ENCODE measurements at regions not wholly inside any gene's neighbourhood (a gene's known extent, or its start where the extent isn't known, plus 50 kb on each side); places are given as distances from the start of the nearest gene placed in this dataset.

DNA sequence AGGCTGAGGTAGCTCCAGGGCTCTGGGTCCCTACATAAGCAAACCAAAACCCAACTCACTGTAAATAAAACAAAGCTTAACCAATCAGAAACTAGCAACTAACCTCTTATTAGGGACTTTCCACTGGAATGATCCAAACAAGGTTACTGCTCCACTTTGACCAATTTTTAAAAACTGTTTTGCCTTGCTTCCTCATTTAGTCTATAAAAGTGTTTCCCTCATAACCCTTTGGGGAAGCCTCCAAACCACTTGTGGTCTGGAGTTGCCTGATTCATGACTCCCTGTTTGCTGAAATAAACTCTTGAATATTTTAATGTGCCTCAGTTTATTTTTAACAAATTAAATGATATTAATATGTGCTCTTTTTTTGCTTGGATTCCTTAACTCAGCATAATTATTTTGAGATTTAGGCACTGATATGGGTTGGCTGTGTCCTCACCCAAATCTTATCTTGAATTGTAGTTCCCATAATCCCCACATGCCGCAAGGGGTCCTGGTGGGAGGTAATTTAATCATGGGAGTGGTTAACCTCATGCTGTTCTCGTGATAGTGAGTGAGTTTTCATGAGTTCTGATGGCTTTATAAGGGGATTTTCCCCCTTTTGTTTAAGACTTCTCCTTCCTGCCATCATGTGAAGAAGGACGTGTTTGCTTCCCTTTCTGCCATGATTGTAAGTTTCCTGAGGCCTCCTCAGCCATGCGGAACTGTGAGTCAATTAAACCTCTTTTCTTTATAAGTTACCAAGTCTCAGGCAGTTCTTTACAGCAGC lies 90.6 kb downstream of the CD200R1L start:
- TF ChIP-seq JUNB (IDR thresholded peaks at IDR 0.05): no peak
- no peak for TF ChIP-seq CTCF (IDR thresholded peaks at IDR 0.05)
- no peak for TF ChIP-seq POLR2AphosphoS2 (conservative IDR thresholded peaks at IDR 0.05; ENCODE audit: low read length)
- no peak for TF ChIP-seq POLR2A (IDR thresholded peaks at IDR 0.05; ENCODE audit: low read length)
- no peak for TF ChIP-seq EP300 (IDR thresholded peaks at IDR 0.05)
- TF ChIP-seq REST (IDR thresholded peaks at IDR 0.05): no peak
- no peak for TF ChIP-seq RCOR1 (IDR thresholded peaks at IDR 0.05; ENCODE audit: low read depth, low read length)
- TF ChIP-seq MYC (IDR thresholded peaks at IDR 0.05; ENCODE audit: borderline replicate concordance, low read length): no peak
- no peak for TF ChIP-seq CBX2 (IDR thresholded peaks at IDR 0.05; ENCODE audit: borderline replicate concordance, low read depth)
- TF ChIP-seq, protein P1, sequence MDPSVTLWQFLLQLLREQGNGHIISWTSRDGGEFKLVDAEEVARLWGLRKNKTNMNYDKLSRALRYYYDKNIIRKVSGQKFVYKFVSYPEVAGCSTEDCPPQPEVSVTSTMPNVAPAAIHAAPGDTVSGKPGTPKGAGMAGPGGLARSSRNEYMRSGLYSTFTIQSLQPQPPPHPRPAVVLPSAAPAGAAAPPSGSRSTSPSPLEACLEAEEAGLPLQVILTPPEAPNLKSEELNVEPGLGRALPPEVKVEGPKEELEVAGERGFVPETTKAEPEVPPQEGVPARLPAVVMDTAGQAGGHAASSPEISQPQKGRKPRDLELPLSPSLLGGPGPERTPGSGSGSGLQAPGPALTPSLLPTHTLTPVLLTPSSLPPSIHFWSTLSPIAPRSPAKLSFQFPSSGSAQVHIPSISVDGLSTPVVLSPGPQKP (IDR thresholded peaks at IDR 0.05; ENCODE audit: low read depth, low read length): no peak
- no peak for TF ChIP-seq MAX (IDR thresholded peaks at IDR 0.05)
- TF ChIP-seq ZSCAN20 (CRISPR knock-in tag; IDR thresholded peaks at IDR 0.05): no peak
- TF ChIP-seq, protein P2, sequence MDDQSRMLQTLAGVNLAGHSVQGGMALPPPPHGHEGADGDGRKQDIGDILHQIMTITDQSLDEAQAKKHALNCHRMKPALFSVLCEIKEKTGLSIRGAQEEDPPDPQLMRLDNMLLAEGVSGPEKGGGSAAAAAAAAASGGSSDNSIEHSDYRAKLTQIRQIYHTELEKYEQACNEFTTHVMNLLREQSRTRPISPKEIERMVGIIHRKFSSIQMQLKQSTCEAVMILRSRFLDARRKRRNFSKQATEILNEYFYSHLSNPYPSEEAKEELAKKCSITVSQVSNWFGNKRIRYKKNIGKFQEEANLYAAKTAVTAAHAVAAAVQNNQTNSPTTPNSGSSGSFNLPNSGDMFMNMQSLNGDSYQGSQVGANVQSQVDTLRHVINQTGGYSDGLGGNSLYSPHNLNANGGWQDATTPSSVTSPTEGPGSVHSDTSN (IDR thresholded peaks at IDR 0.05): no peak

Data from A549 (cell line).